ENCODE measurements at regions not wholly inside any gene's neighbourhood (a gene's known extent, or its start where the extent isn't known, plus 50 kb on each side); places are given as distances from the start of the nearest gene placed in this dataset.

DNA sequence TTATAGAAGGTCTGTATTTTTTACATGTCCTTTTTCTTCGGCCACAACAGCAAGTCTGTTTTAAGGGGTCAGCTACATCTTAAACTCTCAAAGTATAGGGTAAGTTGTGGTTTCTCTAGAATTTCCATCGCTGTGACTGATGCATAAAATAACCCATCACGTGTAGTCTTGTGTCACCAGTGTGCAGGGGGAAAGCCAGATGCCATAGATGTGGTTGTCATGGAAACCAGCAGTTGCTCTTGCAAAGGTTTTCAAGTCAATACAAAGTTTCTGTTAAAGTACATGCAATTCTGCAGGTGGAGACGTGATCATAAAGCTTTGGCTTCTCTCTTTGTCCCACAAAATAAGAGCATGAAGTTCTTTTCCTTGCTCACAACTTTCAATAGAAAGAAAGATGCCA lies 210.3 kb upstream of the ONECUT1 start:
- DNase-seq: no peak

DNA sequence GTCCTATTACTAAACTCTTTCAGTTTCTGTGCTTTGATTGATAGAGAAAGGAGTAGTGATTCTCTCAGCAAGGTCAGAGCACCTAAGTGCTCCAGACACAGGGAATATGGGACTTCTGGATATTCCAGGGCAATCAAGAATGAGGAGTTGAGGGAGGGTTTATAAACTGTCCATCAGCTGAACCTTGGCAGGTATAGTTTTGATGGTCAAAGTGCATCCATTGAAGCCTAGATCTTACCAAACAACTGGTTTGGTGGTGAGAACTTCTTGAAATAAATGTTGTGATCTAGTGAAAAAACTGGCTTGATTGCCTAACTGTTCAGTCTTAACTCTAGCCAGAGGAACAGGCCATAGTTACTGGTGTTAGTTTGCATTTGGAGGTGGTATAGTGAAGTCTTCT lies 207.0 kb upstream of the ONECUT1 start:
- no peak for DNase-seq

DNA sequence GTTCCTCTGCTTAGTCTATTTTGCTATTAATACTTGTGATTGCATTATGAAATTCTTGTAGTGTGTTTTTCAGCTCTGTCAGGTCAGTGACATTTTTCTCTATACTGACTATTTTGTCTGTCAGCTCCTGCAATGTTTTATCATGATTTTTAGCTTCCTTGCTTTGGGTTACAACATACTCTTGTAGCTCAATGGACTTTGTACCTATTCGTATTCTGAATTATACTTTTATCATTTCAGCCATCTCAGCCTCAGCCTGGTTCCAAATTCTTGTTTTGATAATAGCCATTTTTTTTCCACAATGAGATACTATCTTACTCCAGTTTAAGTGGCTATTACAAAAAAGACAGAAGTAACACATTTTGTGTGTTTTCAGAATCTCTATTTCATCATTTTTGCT lies 204.2 kb upstream of the ONECUT1 start:
- no peak for DNase-seq

DNA sequence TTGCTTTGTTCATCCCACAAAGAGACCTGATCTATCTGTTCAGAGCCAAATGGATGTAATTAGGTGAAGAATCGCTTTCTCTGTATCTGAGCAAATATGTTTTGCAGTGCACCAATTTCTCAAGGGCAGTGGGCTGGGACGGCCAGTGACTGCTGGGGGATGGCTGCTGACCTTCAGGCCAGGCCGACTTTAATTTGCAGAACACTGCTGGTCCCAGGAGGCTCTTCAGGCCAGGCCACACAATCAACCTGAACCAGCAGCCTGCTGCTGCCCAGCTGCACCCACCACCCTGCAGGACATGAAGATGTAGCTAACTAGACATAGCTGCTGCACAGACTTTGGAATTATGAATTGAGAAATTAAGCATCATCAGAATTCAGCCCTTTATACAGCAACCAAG lies 194.4 kb upstream of the ONECUT1 start:
- no peak for DNase-seq

DNA sequence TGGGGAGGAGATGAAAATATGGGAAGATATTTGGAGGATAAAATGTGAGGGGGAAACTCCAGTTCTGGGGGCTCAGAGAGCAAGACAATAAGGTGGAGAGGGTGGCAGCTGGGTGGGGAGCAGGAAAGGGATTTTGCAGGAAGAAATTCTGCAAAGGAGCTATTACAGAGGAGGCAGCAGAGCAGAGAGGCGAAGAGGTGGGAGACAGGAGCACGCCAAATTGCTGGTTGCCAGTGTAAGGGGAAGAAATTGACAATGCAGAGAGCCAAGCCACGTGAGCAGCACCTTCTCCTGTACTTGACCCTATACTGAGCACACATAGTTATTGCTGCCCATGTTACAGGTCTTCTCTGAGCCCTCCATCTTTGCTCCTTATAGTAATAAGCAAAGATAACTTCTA lies 190.3 kb upstream of the ONECUT1 start:
- DNase-seq: no peak

DNA sequence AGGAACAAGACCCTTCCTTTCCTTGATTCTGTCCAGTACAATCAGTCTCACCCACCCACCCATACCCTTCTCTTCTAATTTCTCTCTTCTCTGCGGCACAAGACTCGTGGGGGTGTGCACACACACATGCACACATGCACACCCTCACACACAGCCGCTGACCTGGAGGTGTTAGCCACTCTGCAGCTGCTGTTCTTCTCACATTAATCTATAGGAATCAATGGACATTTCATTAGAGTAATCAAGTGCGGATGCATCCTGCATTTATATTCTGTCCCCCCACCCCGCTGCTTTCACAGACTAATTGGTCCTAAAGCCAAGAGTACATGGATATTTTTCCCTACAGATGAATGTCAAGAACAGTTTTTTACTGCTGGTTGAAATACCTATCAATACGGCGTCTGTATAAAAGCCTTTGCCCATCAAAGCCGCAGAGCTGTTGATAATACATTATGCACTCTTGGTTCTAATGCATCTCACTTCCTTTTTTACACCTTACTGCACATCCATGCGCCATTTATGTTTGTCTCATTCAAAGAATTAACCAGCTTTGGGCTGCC lies 186.5 kb upstream of the ONECUT1 start:
- no peak for DNase-seq

DNA sequence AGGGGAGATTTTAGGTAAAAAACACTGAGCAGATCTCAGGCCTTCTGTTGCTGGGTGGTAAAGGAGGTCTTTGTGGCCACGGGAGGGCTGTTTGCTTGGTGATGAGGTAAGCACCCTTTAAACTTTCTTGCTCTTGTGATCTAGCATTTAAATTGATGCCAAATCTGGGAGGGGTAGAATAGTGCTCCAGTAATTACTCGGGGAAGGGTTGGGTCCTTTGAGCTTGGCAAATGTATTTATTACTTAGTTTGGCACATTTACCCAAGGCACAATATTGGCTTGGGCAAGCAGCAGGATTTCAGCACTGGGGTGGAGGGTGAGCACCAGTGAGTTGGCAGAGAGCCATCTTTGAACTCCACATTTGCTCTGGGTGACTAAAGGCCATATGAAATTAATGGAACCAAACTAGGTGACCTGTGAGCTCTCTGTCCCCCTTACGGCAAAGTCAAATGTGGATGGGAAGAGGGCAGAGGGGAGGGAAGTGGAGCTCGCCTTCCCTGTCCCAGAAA lies 185.9 kb upstream of the ONECUT1 start:
- no peak for DNase-seq

DNA sequence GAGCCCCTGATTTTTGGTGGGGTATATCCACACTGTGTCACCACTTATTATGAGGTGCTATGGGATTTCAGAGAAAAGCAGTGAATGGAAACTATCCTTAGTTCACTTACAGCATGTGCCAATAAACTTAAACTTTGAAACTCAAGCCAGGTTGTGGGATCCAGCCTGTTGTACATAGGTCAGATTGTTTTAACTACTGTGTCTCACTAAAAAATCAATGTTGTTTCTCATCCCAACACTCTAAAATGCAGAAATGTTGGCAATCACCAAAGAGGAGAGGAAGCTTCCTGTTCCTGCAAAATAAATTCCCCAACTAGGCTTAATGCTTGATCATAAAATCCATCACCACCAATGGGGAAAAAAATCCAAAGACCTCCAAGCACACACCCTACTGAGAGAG lies 173.7 kb upstream of the ONECUT1 start:
- no peak for DNase-seq

DNA sequence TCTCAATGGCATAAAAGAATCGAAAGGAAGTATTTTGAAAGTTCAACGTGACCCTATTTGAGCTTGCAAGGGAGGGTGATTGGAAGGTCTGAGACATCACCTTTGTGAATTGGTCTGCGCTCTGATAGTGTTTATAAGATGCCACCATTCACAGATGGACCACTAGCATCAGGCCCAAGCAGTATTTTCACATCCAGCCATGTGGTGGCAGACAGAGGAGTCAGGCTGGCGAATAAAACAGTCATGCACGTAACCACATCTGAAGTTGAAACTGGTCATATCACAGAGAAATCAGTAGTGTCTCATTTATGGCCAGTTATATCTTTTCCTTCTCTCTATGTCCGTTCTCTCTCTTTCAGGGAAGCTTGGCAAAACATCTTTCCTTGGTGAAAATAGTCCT lies 170.1 kb upstream of the ONECUT1 start:
- DNase-seq: no peak

DNA sequence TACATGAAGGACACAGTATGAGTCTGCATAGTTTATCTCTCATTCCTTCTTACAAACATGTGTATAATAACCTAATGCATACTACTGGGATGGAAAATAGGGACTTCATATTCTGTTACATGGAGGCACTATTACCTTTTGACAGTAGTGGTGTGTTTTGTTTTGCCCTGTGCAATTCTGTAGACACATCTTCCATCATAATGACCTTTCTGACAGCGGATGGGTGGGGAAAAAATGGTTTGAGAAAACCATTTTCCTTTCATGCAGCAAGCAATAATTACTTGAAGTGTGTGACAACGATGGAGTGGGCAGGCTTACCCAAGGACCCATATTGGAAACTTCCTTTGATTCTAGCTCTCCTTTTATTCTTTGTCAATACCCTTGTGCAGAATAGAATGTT lies 153.6 kb upstream of the ONECUT1 start:
- no peak for DNase-seq

DNA sequence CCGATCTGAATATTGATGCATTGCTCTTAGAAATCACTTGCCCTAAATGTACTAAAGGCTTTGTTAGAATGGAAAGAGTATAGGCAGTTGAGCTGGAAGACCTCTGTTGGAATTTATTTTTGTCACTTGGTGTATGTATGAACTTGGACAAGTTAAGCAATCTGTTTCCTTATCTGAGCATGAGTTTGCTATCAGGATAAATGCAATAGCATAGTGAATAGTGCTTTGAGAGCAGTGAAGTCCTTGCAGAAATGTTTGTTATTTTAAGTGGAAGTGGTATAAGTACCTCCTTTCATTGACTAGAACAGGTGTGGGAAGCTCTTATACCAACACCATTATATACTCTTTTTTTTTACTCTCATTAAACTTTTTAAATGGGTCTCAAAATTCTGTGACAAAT lies 146.4 kb upstream of the ONECUT1 start:
- DNase-seq: no peak

DNA sequence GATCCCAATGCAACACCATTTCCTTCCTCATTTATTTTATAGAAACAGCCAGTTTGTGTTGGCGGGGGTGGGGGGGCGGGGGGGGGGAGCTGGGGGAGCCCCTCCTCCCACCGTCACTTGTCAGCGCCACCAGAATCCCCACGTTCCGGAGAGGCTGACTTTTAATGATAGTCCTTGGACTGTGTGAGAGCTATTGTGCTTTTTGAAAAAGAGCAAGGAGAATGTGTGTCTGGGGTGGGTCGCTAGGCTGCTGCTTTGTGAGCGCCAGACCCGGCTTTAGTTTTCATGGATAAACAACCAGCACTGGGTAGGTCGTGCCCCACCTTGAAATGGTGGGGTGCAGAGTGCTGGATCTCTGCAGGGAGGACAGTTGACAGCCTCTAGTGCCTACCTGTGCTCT lies 135.0 kb upstream of the ONECUT1 start:
- DNase-seq: no peak

DNA sequence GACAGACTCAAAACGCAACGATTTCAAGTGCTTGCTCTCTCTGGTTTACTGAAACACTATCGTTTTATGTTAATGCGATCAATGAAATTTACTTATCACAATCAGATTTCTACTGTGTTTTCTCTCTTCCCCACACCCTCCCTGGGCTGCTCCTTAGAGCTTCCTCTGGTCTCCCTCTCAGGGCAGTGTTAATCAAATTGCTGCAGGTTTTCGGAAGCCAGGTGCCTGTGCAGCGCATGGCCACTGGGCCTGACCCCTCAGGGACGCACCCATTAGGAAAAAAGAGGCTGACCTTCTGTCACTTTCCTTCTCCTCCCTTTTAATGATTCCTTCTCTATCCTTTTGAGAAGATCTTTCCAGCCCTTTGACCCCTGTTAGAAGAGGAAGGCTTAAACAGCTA lies 134.5 kb upstream of the ONECUT1 start:
- no peak for DNase-seq

DNA sequence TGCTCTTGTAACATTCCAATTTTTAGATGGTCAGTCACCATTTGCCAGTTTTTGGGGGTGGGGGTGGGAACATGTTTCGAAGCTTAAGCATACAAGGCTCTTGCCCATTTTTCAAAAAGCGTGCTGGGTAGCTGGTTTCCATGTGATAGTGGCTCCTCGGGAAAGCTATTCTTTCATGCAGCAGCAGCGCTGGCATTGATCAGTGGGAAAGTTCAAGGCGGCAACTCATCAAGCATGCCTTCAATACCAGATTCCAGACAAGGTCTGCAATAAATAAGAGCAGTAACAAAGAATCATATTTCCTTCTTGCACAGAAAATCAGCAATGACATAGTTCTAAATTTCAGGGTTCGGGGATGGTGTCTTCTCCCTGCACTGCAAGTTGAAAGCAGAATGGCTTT lies 133.5 kb upstream of the ONECUT1 start:
- no peak for DNase-seq

DNA sequence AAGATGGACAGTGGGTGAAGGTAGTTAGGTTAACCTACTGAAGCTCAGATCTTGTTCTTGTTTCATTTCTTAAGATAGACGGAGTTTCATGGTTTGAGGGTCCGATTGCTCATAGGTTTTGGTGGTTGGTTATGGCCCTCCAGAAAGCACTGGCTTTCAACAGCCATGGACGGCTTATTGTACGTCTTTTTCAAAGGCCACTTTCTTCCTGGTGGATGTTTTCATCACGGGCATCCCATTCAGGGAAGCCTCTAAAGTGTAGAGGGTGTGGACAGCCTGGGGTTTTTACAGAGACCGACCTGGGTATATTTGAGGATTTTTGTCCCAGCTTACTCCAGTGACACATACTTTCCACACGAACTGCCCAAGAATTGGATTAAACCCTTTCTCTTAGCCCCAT lies 132.7 kb upstream of the ONECUT1 start:
- DNase-seq: no peak

DNA sequence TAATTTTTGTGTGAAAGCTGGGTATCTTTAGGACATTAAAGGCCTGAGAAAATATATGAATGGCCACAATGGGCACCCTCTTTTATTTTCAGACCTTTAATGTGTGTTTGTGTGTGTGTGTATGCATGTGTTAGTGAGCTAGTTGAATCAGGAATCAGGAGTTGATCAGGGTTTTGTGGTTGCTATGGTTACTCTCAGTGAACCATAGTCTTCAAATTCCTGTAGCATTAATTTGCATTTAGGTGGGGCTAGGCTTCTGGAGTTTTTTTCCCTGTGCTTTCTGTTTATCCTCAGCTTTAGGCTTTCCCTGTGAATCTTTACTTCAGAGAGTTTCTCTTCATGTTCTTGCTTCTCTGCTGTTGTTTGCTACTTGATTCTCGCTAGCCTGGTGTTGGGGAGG lies 122.0 kb upstream of the ONECUT1 start:
- no peak for DNase-seq

DNA sequence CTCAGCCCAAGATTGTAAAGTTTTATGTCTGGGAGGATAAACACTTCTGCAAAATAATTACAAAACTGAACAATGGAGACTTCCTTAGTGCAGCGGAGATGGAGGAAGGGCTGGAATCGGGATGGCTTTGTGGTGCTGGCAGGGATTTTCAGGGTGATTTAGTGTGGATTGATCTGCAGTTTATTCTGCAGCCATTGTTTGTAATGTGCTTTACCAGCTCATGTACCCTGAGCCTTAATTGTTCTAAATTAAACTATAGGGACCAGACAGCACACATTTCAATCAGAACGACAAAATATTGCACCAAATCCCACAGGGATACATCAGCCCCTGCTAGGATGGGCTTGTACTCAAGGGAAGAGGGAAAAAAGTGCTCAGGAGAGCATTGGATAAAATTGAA lies 103.2 kb upstream of the ONECUT1 start:
- DNase-seq: no peak

DNA sequence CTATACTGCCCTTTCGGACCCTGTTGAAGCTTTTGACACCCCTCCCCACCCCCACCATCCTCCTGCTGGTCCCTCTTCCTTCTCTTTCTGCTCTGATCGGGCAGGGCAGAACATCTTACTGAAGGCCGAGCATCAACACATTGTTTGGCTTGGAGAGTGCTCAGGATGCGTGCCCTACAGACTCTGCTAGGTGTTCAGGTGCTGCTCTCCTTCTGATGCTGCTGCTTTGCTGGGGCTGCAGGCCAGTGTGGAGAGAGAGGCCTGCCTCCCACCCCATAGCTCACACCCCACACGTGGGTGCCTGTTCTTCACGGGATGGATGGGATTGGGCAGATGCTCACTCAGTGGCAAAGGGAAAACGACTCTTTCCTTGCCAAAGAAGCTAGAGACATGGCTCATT lies 89.8 kb upstream of the ONECUT1 start:
- no peak for DNase-seq

DNA sequence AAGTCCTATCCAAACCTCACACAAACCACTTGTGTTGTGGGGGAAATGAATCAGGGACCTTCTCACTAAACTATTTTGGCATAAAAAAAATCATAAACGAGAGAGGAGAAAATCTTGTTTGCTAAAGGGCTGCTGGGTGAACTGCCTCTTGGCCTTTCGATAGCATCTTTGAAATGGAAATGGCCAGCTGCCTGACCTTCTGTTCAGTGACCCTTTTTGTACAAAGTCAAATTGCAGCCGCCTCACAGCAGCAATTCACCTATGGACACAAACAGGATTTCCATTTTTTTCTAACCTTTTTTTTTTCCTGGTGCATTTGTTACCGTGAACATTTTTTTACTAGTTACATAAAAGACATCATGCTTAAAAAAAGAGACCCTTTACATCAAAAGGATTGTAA lies 89.0 kb upstream of the ONECUT1 start:
- DNase-seq: no peak

DNA sequence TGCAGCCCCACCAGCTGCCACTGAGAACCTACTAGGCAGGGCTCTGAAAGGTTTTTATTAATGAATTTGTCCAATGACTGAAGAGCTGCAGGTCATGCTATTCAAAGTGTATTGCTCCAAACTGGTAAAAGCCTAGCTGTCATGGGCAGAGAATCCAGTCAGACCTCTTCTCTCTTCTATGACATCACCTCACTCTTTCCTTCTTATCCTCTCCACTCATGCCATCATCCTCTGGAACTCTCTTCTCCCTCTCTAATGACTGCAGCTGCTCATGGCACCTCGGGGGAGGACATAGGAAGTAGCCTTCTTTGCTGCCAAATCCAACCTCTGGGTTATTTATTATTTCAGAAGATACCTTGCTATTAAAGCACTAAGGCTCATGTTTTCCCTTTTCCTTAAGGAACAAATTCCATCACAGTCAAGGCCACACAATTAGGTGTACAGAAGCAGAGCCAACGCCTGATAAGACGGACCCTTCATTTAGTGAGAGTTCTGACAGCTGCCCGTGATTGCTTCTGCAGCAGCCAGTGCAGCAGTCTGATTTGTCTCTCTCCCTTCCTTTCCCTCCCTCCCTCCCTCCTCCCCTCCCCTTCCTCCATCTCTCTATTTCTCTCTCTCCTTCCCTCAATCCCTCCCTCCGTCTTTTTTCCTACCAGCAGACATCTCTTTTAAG lies 87.0 kb upstream of the ONECUT1 start:
- no peak for DNase-seq

DNA sequence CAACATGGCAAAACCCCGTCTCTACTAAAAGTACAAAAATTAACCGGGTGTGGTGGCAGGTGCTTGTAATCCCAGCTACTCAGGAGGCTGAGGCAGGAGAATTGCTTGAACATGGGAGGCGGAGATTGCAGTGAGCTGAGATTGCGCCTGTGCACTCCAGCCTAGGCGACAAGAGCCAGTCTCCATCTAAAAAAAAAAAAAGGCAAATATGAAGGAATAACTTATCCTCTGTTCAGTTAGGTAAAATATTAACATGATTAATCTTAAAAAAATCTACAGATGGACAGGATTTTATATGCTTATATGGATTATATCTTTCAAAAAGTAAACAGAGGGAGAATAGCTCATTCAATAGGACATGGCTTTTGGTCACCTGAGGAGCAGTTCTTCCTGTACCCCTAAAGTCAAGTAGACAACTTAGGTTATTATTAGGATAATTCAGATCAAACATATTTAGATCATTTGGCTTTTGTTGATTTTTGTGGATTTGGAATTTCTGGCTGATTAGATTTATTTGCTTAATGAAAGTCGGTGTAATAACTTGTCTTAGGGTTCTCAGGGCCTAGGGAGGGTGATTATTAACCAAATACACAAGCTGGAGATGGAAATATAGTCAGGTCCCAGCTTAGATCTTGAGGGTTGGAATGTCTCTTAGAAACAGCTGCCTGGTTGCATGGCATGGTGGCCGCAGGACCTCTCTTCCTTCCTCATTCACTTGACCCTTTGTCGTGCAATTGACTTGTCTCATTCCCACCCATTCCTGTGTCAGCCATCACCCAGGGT lies 82.1 kb upstream of the ONECUT1 start:
- no peak for DNase-seq

DNA sequence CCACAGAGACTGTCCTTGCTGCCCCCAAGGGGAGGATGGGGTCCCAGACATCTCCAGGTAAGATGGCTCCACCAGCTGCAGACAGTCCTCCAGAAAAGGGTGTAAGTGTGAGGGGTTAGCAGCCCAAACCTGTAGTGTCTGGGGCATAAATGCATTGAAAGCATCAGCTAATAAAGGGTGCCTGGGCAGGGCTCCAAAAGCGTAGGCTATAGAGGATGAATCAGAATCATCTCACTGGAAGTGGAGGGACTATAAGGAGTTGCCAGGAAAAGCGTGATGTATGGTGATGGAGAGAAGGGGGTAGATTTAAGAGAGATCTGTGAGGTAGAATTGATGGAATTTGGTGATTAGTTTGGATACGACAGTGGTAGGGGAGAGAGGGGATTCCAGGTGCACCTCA lies 79.9 kb upstream of the ONECUT1 start:
- no peak for DNase-seq

DNA sequence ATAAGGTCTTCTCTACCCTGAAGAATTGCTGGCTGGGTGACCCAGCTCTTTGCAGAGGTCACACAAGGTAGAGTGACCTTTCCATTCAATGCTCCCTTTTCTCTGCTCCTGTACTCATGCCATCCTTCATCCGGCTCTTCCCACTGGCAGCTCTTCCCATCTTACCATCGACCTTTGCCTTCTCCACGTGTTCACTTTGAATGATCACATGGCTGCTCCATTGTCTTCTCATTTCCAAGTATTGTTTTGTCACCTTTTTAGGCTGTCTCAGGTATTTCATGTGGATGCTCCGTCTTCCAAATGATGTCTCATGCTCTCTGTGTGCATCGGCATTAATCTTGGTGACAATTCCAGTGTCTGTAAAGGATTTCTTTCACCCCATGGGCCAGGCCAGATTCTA lies 76.6 kb upstream of the ONECUT1 start:
- no peak for DNase-seq

DNA sequence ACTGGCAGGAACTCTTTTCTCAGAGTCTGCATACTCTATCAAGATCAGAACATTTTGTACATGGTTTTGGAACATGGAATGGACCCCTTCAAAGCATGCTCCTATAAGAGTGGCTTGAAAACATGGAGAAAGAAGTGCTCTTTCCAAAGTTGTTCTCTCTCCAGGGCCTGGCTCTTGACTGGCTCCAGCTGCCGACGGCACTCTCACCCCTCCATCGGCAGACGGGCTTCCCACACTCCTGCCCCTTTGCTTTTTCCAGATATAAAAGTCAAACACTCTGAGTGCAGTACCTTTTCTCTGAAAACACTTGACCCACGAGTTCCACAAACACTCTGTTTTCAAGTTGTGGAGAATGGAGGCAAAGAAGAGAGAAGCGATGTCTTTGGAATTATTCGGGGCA lies 72.5 kb upstream of the ONECUT1 start:
- DNase-seq: no peak

DNA sequence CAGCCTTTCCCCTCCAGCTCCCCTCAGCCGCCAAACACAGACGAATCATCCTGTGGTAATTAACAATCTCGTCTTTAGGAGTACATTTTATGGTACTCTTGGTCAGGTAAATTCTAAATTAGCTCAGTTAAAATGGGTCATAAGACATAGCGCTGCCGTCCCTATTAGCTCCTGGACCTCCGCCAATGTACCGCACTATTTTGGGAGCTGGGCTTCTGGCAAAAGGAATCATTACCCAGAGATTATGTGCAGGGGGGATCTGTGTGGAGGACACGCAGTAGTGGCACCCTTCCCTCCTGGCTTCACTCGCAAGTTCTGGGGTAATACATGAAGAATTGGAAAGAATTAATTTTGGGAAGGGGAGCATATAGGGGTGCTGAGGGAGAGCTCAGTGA lies 68.6 kb upstream of the ONECUT1 start:
- no peak for DNase-seq
